Kidney (tissue), 13 donors: ENCODE measurements at regions not wholly inside any gene's neighbourhood (a gene's known extent, or its start where the extent isn't known, plus 50 kb on each side); places are given as distances from the start of the nearest gene placed in this dataset.
A peak's percentile ranks its signal among the peaks of the same experiment; 100 is the strongest.

ENCODE experiments used
- DNase-seq, 5 donors: peaks; one replicate each; pipeline ENCODE4 v3.0.0-alpha.2; 2013 to 2020
- FAIRE-seq: peaks from 2 replicates; lab custom pipeline; 2012; peaks lifted over from hg19 to GRCh38; lab: Jason Lieb, UNC
- H3K27ac ChIP-seq, 2 donors: one replicate each; pipeline ENCODE4 v1.7.0; 2013; ENCODE audit warnings: low read depth in 2 of 2, low read length in 2 of 2, inconsistent platforms in 1 of 2
- H3K27me3 ChIP-seq: one replicate; pipeline ENCODE4 v1.7.1; 2013; ENCODE audit warnings: low read length, inconsistent platforms; ENCODE audit not compliant: control insufficient read depth, insufficient read depth
- H3K36me3 ChIP-seq, 3 donors: one replicate each; pipeline versions ENCODE4 v1.7.0 to v1.7.1; 2013; ENCODE audit warnings: low read length in 3 of 3, control low read depth in 1 of 3, inconsistent platforms in 1 of 3; ENCODE audit not compliant: insufficient read depth in 3 of 3, control insufficient read depth in 2 of 3
- H3K4me1 ChIP-seq, 3 donors: one replicate each; pipeline versions ENCODE4 v1.7.0 to v1.7.1; 2013; ENCODE audit warnings: low read length in 3 of 3, inconsistent platforms in 1 of 3, low read depth in 1 of 3; ENCODE audit not compliant: control insufficient read depth in 2 of 3, insufficient read depth in 2 of 3
- H3K4me3 ChIP-seq, 3 donors: one replicate each; pipeline versions ENCODE4 v1.7.0 to v1.8.1; 2013; ENCODE audit warnings: low read length in 3 of 3, control low read depth in 1 of 3, inconsistent platforms in 1 of 3
- H3K9ac ChIP-seq, 3 donors: one replicate each; pipeline versions ENCODE4 v1.7.0 to v1.7.1; 2013; ENCODE audit warnings: low read length in 3 of 3, control low read depth in 1 of 3, inconsistent platforms in 1 of 3
- H3K9me3 ChIP-seq, 3 donors: one replicate each; pipeline versions ENCODE4 v1.7.0 to v1.7.1; 2013; ENCODE audit warnings: low read length in 3 of 3, control low read depth in 1 of 3, inconsistent platforms in 1 of 3; ENCODE audit not compliant: control insufficient read depth in 2 of 3, insufficient read depth in 1 of 3
- intact Hi-C: fragments of 100-400 bp; cut with DNase I; formaldehyde crosslinking; loops from one replicate; pipeline ENCODE4 v1.11.1; 2022
- TF ChIP-seq, protein P1 (sequence below): IDR thresholded peaks from 3 replicates; pipeline ENCODE4 v1.5.1; 2012; ENCODE audit warnings: mild to moderate bottlenecking, moderate library complexity, borderline replicate concordance; ENCODE audit not compliant: insufficient read depth; ENCODE audit errors: extremely low read depth
- donor health status: control.
- donor health status: control.
- donor health status: control.
- donor health status: control.
- donor health status: control.
- donor health status: DM: yes; HTN: yes; CAD: no.
- donor health status: Normal renal cell carcinoma (clear cell type).

DNA sequence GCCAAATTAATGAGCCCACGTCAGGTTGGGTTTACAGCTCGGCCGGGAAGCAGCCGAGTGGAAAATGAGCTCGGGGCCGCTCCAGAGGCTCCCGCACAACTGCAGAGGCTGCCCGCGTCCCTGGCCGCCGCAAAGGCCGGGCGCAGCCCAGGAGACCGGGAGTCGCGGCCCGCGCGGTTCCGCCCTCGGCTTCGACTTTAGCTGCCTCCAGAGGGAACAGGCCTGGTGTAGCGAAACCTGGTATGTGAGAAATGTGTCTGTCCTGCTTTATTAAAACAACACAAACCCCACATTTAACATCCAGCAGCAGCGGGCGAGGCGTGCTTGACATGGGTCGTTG, 66.2 kb downstream of the FOXD1 start:
- FAIRE-seq = no peak
- Histone ChIP-seq H3K9ac (no peak overlapping the region), H3K27me3 (no peaks in the 10 kb centered on the region), H3K4me3 (no peak overlapping the region), H3K4me1 (peaks cover 1 to 6% (median 3%) of the 10 kb centered on the region in 3 donors), H3K27ac (no peak overlapping the region), H3K36me3 (no peaks in the 10 kb centered on the region), H3K9me3 (peaks cover 0 to 9% (median 0%) of the 10 kb centered on the region in 3 donors)
- TF ChIP-seq, protein P1, sequence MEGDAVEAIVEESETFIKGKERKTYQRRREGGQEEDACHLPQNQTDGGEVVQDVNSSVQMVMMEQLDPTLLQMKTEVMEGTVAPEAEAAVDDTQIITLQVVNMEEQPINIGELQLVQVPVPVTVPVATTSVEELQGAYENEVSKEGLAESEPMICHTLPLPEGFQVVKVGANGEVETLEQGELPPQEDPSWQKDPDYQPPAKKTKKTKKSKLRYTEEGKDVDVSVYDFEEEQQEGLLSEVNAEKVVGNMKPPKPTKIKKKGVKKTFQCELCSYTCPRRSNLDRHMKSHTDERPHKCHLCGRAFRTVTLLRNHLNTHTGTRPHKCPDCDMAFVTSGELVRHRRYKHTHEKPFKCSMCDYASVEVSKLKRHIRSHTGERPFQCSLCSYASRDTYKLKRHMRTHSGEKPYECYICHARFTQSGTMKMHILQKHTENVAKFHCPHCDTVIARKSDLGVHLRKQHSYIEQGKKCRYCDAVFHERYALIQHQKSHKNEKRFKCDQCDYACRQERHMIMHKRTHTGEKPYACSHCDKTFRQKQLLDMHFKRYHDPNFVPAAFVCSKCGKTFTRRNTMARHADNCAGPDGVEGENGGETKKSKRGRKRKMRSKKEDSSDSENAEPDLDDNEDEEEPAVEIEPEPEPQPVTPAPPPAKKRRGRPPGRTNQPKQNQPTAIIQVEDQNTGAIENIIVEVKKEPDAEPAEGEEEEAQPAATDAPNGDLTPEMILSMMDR = no peak
- peak in 3 of 5 donors; percentile 70 to 82 (median 74) for DNase-seq
- intact Hi-C loops = no loop called here

DNA sequence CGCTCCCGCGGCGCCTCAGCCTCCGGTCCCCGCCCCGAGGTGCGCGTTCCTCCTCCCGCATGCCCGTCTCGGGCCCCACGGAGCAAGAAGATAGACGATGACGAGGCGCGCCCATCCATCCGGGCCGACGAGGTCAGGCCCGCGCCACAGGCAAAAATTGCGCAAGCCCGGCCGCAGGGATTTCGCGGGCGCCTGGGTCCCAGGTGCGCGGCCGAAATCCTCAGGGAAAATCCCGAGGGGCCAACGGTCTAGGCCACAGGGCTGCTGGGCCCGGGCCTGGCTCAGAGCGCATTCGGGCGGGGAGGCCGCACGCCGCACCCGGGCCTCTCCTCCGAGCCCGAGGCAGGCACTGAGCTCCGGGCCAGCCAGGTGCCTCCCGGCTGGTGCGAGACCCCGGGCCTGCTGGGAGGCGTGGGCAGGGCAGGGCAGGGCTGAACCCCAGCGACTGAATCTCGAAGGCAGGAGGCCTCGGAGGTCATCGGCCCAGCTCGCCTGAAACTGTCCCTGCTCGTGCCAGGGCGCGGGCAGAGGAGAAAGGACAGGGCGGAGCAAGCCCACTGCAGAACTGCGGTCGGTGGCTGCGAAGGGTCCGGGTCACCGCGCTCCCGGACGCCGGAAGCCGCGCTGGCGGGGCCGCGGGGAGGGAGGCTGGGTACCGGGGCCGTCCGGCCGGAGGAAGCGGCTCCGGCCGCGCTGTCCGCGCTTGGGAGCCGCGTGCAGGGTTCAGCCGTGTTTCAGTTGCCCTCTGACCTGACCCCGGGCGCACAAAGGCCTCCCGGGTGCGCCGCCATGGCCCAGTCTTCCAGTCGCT, 66.8 kb downstream of the FOXD1 start:
- Histone ChIP-seq H3K9ac (no peak overlapping the region), H3K27me3 (no peaks in the 10 kb centered on the region)

DNA sequence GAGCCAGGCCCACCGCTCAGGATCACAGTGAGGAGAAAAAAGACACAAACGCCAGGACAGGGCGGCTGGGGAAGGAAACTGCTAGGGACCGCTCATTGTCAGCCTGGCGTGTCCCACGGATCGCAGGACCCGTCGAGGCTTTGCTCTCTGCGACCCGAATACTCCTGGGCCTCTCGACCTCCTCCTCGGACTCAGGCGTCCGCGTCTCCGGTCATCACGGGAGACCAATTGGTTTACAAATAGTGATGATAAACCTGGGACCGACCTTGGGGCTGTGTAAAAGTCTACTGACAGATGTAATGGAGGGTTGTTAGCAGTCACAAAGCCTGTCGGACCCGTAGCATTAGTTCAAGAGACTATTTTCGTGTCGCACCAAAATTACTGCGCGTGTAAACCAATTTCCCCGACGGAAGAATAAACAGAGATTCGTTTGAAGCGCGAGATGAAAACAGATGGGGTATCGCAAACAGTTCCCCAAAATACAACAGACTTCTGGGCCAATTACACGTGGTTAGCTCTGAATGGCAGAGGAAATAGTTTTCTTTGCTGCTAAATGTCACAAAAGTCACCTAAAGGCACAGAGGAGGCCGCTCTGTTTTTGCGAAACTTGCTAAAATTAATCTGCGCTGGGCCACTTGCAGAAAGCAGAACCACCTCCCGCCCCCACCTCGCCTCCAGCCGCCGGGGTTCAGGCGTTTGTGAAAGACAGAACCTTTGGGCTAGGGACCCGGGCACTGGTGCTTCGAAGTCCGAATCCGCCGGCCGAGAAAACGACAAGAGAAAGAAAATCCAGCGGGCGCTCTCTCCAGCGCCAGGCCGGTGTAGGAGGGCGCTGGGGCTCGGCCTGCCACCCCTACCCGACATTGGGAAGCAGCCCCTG, 67.6 kb downstream of the FOXD1 start:
- no peak overlapping the region for H3K4me3 ChIP-seq
- FAIRE-seq (no peak), DNase-seq (peak in 2 of 5 donors; percentile 54 to 70)
- TF ChIP-seq, protein P1 = no peak
- no peak overlapping the region for H3K27ac ChIP-seq
- H3K9me3 ChIP-seq = peaks cover 0 to 9% (median 0%) of the 10 kb centered on the region in 3 donors
- intact Hi-C loops = no loop called here
- peaks cover 0 to 4% (median 3%) of the 10 kb centered on the region in 3 donors for H3K4me1 ChIP-seq
- no peak overlapping the region for H3K9ac ChIP-seq
- H3K27me3 ChIP-seq = no peaks in the 10 kb centered on the region
- H3K36me3 ChIP-seq = no peaks in the 10 kb centered on the region

More for the DNA sequence above, 66.8 kb downstream of the FOXD1 start:
- TF ChIP-seq, protein P1 = no peak
- DNase-seq = peak in 2 of 5 donors; percentile 31 to 79
- Histone ChIP-seq H3K9me3 (peaks cover 0 to 9% (median 0%) of the 10 kb centered on the region in 3 donors), H3K27ac (no peak overlapping the region), H3K4me3 (no peak overlapping the region), H3K4me1 (peaks cover 0 to 4% (median 3%) of the 10 kb centered on the region in 3 donors), H3K36me3 (no peaks in the 10 kb centered on the region)
- intact Hi-C loops = no loop called here
- FAIRE-seq = no peak
